Liver (tissue), 7 donors: ENCODE measurements at regions not wholly inside any gene's neighbourhood (a gene's known extent, or its start where the extent isn't known, plus 50 kb on each side); places are given as distances from the start of the nearest gene placed in this dataset.
"Not testable (repeated sequence)": the region's sequence is repeated elsewhere in the genome, so short reads cannot be mapped to it uniquely, and the experiment has no call there.

Source experiments
- DNase-seq: peaks from one replicate; pipeline ENCODE4 v3.0.0-alpha.2; 2017; ENCODE audit warnings: low spot score
- H3K27ac ChIP-seq, 2 donors: one replicate each; pipeline ENCODE4 v1.7.0; 2013; ENCODE audit warnings: inconsistent platforms in 2 of 2, low read length in 2 of 2, control low read depth in 1 of 2, low read depth in 1 of 2, mild to moderate bottlenecking in 1 of 2
- H3K27me3 ChIP-seq, 4 donors: one replicate each; pipeline versions ENCODE4 v1.6.1 to v1.7.0; 2013; ENCODE audit warnings: low read length in 3 of 4, inconsistent platforms in 1 of 4, mild to moderate bottlenecking in 1 of 4, moderate library complexity in 1 of 4; ENCODE audit not compliant: control insufficient read depth in 4 of 4, insufficient read depth in 4 of 4
- H3K36me3 ChIP-seq, 4 donors: one replicate each; pipeline versions ENCODE4 v1.6.1 to v1.7.0; 2013; ENCODE audit warnings: low read length in 3 of 4, mild to moderate bottlenecking in 3 of 4, low read depth in 1 of 4, moderate library complexity in 1 of 4; ENCODE audit not compliant: control insufficient read depth in 4 of 4, insufficient read depth in 3 of 4
- H3K4me1 ChIP-seq, 4 donors: one replicate each; pipeline versions ENCODE4 v1.6.1 to v1.7.0; 2013; ENCODE audit warnings: low read length in 3 of 4, mild to moderate bottlenecking in 3 of 4, moderate library complexity in 1 of 4; ENCODE audit not compliant: control insufficient read depth in 4 of 4, insufficient read depth in 4 of 4
- H3K4me3 ChIP-seq, 3 donors: one replicate each; pipeline versions ENCODE4 v1.6.1 to v1.7.0; 2013; ENCODE audit warnings: low read length in 3 of 3, control low read depth in 1 of 3, low read depth in 1 of 3, mild to moderate bottlenecking in 1 of 3
- H3K9ac ChIP-seq, 2 donors: one replicate each; pipeline ENCODE4 v1.7.0; 2013; ENCODE audit warnings: low read length in 2 of 2, mild to moderate bottlenecking in 2 of 2, moderate library complexity in 2 of 2, control low read depth in 1 of 2, low read depth in 1 of 2
- H3K9me3 ChIP-seq, 4 donors: one replicate each; pipeline versions ENCODE4 v1.6.1 to v1.7.0; 2013; ENCODE audit warnings: low read length in 3 of 4; ENCODE audit not compliant: control insufficient read depth in 4 of 4
- EGR1 ChIP-seq, 2 donors: IDR thresholded peaks; 2 replicates each; pipeline ENCODE4 v1.6.1; 2016 to 2018; ENCODE audit warnings: antibody characterized with exemption in 2 of 2, low read depth in 2 of 2
- FOXA1 ChIP-seq: IDR thresholded peaks from 2 replicates; pipeline ENCODE4 v1.6.1; 2016; ENCODE audit warnings: antibody characterized with exemption
- GABPA ChIP-seq, 2 donors: IDR thresholded peaks in 1 of 2; conservative IDR thresholded peaks in 1 of 2; 2 replicates each; pipeline ENCODE4 v1.6.1; 2016; ENCODE audit warnings: antibody characterized with exemption in 2 of 2, mild to moderate bottlenecking in 1 of 2, moderate library complexity in 1 of 2
- HNF4A ChIP-seq, 2 donors: conservative IDR thresholded peaks; 2 replicates each; pipeline ENCODE4 v1.6.1; 2016; ENCODE audit warnings: antibody characterized with exemption in 2 of 2, mild to moderate bottlenecking in 2 of 2
- HNF4G ChIP-seq: IDR thresholded peaks from 2 replicates; pipeline ENCODE4 v1.6.1; 2016; ENCODE audit warnings: antibody characterized with exemption
- NR2F2 ChIP-seq: IDR thresholded peaks from 2 replicates; pipeline ENCODE4 v1.6.1; 2016; ENCODE audit warnings: antibody characterized with exemption
- RXRA ChIP-seq, 2 donors: IDR thresholded peaks; 2 replicates each; pipeline ENCODE4 v1.6.1; 2017 to 2018; ENCODE audit warnings: antibody characterized with exemption in 2 of 2, mild to moderate bottlenecking in 1 of 2
- SP1 ChIP-seq: IDR thresholded peaks from 2 replicates; pipeline ENCODE4 v1.6.1; 2018; ENCODE audit warnings: antibody characterized with exemption, mild to moderate bottlenecking
- TAF1 ChIP-seq: conservative IDR thresholded peaks from 2 replicates; pipeline ENCODE4 v1.6.1; 2016; ENCODE audit warnings: antibody characterized with exemption, mild to moderate bottlenecking
- YY1 ChIP-seq: IDR thresholded peaks from 2 replicates; pipeline ENCODE4 v1.6.1; 2016; ENCODE audit warnings: antibody characterized with exemption, mild to moderate bottlenecking
- WGBS: extraction: QIAGEN DNeasy Blood & Tissue Kit; methylation state at CpG from one replicate; pipeline ENCODE4 v1.1.7; 2013; 5-methylcytosine and 5-hydroxymethylcytosine counted together
- TF ChIP-seq, protein P1 (sequence below): IDR thresholded peaks from 2 replicates; pipeline ENCODE4 v1.6.1; 2016; ENCODE audit warnings: antibody characterized with exemption, mild to moderate bottlenecking
- TF ChIP-seq, protein P2 (sequence below): IDR thresholded peaks from 2 replicates; pipeline ENCODE4 v1.6.1; 2016; ENCODE audit warnings: antibody characterized with exemption
- TF ChIP-seq, protein P3 (sequence below): IDR thresholded peaks from 2 replicates; pipeline ENCODE4 v1.6.1; 2016; ENCODE audit warnings: antibody characterized with exemption
- TF ChIP-seq, protein P4 (sequence below): IDR thresholded peaks from 2 replicates; pipeline ENCODE4 v1.6.1; 2016; ENCODE audit warnings: antibody characterized with exemption
- donor health status: healthy.
- donor health status: healthy.
- donor health status: healthy.
- donor health status: healthy.

DNA sequence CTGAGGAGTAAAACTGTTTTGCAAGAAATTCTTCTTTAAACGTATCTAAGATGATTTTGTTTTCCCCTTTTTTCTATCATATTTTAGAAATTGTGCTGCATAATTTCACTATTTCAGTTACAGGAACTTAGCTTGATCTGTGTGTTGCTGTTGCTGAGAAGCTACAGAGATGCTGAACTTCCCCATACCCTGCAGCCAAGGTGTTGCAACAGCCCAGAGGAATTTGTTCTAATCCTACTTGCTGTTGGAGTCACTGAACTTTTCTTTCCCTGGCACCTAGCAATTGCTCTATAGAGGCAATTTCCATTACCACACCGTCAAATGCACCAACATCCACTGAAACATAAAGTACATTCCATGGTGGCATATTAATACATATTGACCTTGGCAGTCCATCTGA, 617.8 kb upstream of the AMELY start (continued):
- TF ChIP-seq, protein P1, sequence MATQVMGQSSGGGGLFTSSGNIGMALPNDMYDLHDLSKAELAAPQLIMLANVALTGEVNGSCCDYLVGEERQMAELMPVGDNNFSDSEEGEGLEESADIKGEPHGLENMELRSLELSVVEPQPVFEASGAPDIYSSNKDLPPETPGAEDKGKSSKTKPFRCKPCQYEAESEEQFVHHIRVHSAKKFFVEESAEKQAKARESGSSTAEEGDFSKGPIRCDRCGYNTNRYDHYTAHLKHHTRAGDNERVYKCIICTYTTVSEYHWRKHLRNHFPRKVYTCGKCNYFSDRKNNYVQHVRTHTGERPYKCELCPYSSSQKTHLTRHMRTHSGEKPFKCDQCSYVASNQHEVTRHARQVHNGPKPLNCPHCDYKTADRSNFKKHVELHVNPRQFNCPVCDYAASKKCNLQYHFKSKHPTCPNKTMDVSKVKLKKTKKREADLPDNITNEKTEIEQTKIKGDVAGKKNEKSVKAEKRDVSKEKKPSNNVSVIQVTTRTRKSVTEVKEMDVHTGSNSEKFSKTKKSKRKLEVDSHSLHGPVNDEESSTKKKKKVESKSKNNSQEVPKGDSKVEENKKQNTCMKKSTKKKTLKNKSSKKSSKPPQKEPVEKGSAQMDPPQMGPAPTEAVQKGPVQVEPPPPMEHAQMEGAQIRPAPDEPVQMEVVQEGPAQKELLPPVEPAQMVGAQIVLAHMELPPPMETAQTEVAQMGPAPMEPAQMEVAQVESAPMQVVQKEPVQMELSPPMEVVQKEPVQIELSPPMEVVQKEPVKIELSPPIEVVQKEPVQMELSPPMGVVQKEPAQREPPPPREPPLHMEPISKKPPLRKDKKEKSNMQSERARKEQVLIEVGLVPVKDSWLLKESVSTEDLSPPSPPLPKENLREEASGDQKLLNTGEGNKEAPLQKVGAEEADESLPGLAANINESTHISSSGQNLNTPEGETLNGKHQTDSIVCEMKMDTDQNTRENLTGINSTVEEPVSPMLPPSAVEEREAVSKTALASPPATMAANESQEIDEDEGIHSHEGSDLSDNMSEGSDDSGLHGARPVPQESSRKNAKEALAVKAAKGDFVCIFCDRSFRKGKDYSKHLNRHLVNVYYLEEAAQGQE = no peak
- TF ChIP-seq, protein P2, sequence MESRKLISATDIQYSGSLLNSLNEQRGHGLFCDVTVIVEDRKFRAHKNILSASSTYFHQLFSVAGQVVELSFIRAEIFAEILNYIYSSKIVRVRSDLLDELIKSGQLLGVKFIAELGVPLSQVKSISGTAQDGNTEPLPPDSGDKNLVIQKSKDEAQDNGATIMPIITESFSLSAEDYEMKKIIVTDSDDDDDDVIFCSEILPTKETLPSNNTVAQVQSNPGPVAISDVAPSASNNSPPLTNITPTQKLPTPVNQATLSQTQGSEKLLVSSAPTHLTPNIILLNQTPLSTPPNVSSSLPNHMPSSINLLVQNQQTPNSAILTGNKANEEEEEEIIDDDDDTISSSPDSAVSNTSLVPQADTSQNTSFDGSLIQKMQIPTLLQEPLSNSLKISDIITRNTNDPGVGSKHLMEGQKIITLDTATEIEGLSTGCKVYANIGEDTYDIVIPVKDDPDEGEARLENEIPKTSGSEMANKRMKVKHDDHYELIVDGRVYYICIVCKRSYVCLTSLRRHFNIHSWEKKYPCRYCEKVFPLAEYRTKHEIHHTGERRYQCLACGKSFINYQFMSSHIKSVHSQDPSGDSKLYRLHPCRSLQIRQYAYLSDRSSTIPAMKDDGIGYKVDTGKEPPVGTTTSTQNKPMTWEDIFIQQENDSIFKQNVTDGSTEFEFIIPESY = no peak
- TF ChIP-seq HNF4G (no peak), HNF4A (conservative IDR thresholded peaks at IDR 0.05) (no peak), SP1 (no peak)
- TF ChIP-seq, protein P3, sequence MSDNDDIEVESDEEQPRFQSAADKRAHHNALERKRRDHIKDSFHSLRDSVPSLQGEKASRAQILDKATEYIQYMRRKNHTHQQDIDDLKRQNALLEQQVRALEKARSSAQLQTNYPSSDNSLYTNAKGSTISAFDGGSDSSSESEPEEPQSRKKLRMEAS = no peak

DNA sequence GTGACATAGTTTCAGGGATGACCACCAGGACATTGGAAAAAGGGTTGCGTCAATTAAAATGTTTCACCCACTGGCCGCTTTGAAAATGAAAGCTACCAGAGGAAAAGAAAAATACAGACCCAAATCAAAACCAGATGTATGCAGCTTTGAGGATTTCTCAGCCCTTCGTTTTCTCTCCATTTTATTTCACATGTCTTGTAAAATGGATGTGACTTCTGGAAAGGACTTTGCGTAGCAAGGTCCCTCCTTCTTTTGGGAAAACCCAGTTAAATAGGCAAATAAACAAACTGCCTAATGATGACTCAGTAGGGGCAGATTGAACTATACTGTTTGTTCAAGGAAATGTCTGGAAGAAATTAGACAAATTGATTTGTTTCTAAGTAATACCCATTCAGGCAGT, 616.0 kb upstream of the AMELY start:
- H3K4me3 ChIP-seq, H3K36me3 ChIP-seq, H3K4me1 ChIP-seq, H3K27me3 ChIP-seq, H3K27ac ChIP-seq, DNase-seq, H3K9ac ChIP-seq, H3K9me3 ChIP-seq: not testable (repeated sequence)
- WGBS = 88% methylated on average over 4 of the region's 4 CpGs

DNA sequence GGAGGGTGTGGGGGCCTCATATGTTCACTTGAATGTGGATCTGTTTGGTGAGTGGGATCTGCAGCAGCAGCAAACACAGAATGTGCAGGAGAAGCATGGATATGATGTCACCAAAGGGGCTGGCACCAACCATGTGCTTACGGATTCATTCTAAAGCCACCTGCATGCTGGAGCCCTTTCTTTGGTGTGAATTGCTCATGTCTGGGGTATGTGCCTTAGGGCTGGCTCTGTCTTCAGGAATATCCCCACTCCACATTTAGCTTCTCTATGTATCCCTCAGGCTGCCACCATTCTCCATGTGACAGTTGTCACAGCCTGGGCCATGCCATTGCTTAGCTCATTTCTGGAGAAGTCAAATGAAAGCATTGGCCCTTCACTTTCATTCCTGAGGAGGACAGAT, 606.8 kb upstream of the AMELY start:
- Histone ChIP-seq H3K9me3 (no peaks in the 10 kb centered on the region), H3K27ac (no peak overlapping the region), H3K4me1 (no peaks in the 10 kb centered on the region), H3K9ac (no peak overlapping the region), H3K4me3 (no peak overlapping the region), H3K36me3 (no peaks in the 10 kb centered on the region), H3K27me3 (no peaks in the 10 kb centered on the region)
- TF ChIP-seq, protein P4, sequence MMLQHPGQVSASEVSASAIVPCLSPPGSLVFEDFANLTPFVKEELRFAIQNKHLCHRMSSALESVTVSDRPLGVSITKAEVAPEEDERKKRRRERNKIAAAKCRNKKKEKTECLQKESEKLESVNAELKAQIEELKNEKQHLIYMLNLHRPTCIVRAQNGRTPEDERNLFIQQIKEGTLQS = no peak
- TF ChIP-seq RXRA (IDR thresholded peaks at IDR 0.05) (no peak), TAF1 (no peak), GABPA (IDR thresholded peaks at IDR 0.05 in 1 of 2, conservative IDR thresholded peaks at IDR 0.05 in 1 of 2) (no peak), HNF4G (no peak), FOXA1 (no peak), EGR1 (IDR thresholded peaks at IDR 0.05; ENCODE audit: low read depth in 2 of 2) (no peak), SP1 (no peak), NR2F2 (no peak), YY1 (no peak)
- TF ChIP-seq, protein P2 = no peak
- 97% methylated on average over 1 of the region's 1 CpG for WGBS
- no peak for DNase-seq
